Panc1 (cell line): ENCODE measurements at regions not wholly inside any gene's neighbourhood (a gene's known extent, or its start where the extent isn't known, plus 50 kb on each side); places are given as distances from the start of the nearest gene placed in this dataset.

Source experiments
- ATAC-seq: fragments of 200-7000 bp; cut with Tn5 transposase; 2 replicates; pipeline ENCODE4 v1.9.1; 2020; ENCODE audit warnings: mild to moderate bottlenecking, moderate library complexity
- BruUV-seq: library from RNA; stranded (reverse); fragments of 400-500 nt; replicated peaks from 2 replicates; lab custom pipeline; 2021; lab: Mats Ljungman, UMichigan
- CTCF ChIA-PET: fragments of 300-600 bp; sonication (Branson Sonifier 250); formaldehyde crosslinking; loops from one replicate; lab custom pipeline; 2022; ENCODE audit warnings: antibody characterized with exemption; lab: Charles Lee
- POLR2A ChIA-PET: fragments of 300-600 bp; sonication (Branson Sonifier 250); formaldehyde crosslinking; loops from one replicate; lab custom pipeline; 2022; ENCODE audit warnings: antibody characterized with exemption; lab: Charles Lee
- DNase-seq: peaks from one replicate; pipeline ENCODE4 v3.0.0-alpha.2; 2010; ENCODE audit warnings: low read depth, low spot score
- H3K27ac ChIP-seq: 2 replicates; pipeline ENCODE4 v1.5.1; 2011; ENCODE audit warnings: mild to moderate bottlenecking, low read length, inconsistent platforms
- H3K27me3 ChIP-seq: fragments of 200-500 bp; sonication (Bioruptor generic); 2 replicates; pipeline ENCODE4 v1.6.0; 2014; ENCODE audit warnings: low read length, inconsistent platforms; ENCODE audit not compliant: control insufficient read depth, insufficient read depth
- H3K36me3 ChIP-seq: fragments of 200-500 bp; sonication (Bioruptor generic); 2 replicates; pipeline ENCODE4 v1.5.1; 2014; ENCODE audit warnings: inconsistent platforms, mild to moderate bottlenecking, low read length, moderate library complexity; ENCODE audit not compliant: control insufficient read depth, insufficient read depth
- H3K4me1 ChIP-seq: 2 replicates; pipeline ENCODE4 v1.5.1; 2011; ENCODE audit warnings: inconsistent platforms, mild to moderate bottlenecking, low read length, moderate library complexity; ENCODE audit not compliant: control insufficient read depth, insufficient read depth
- H3K4me3 ChIP-seq, 2 experiments: 2 replicates each; pipeline ENCODE4 v1.5.1; 2011 to 2012; ENCODE audit warnings: low read depth in 2 of 2, low read length in 2 of 2, mild to moderate bottlenecking in 2 of 2, inconsistent platforms in 1 of 2, moderate library complexity in 1 of 2
- H3K9me3 ChIP-seq: fragments of 200-500 bp; sonication (Bioruptor generic); 2 replicates; pipeline ENCODE4 v1.5.1; 2014; ENCODE audit warnings: low read depth, mild to moderate bottlenecking, inconsistent platforms, low read length, moderate library complexity; ENCODE audit not compliant: control insufficient read depth, insufficient read depth
- CTCF ChIP-seq: fragments of 450-650 bp; IDR thresholded peaks from 2 replicates; pipeline ENCODE4 v1.5.1; 2017; ENCODE audit warnings: mild to moderate bottlenecking
- POLR2AphosphoS5 ChIP-seq: IDR thresholded peaks from 2 replicates; pipeline ENCODE4 v1.6.1; 2012; ENCODE audit warnings: mild to moderate bottlenecking, low read depth, low read length, moderate library complexity
- SIN3A ChIP-seq: IDR thresholded peaks from 2 replicates; pipeline ENCODE4 v1.6.1; 2012; ENCODE audit warnings: low read depth, mild to moderate bottlenecking, low read length, moderate library complexity, borderline replicate concordance; ENCODE audit not compliant: insufficient read depth
- TCF7L2 ChIP-seq: IDR thresholded peaks from 2 replicates; pipeline ENCODE4 v1.6.1; 2011; ENCODE audit warnings: mild to moderate bottlenecking, low read depth, low read length, inconsistent platforms
- in situ Hi-C: cut with HindIII; loops from 2 replicates; pipeline ENCODE4 v1.10.0; 2016; ENCODE audit warnings: low sequenced_read_pairs, low pct_unique_long_range_greater_than_20kb
- intact Hi-C: fragments of 100-400 bp; cut with micrococcal nuclease; formaldehyde crosslinking; loops from one replicate; pipeline ENCODE4 v1.10.0; 2022; ENCODE audit not compliant: unreplicated experiment
- TF ChIP-seq, protein P1 (sequence below), 2 experiments: IDR thresholded peaks; 2 replicates each; pipeline ENCODE4 v1.6.1; 2011 to 2012; ENCODE audit warnings: low read depth in 2 of 2, control low read depth in 1 of 2, low read length in 1 of 2, mild to moderate bottlenecking in 1 of 2, moderate library complexity in 1 of 2; ENCODE audit not compliant: insufficient read depth in 1 of 2

DNA sequence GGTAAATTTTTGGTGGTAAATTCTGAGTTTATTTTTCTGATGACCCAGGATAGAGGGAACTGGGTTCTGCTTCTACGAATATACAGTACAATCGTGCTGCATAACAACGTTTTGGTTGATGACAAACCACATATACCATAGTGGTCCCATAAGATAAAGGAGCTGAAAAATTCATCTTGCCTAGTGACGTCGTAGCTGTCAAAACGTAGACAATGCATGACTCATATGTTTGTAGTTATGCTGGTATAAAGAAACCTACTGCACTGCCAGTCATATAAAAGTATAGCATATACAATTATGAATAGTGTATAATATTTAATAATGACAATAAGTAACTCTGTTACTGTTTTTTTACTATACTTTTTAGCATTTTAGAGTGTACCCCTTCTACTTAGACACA is 244.0 kb downstream of the GAS1 start:
- ChIA-PET CTCF (no interaction called here), POLR2A (no interaction called here)
- intact Hi-C loops, result no loop called here
- BruUV-seq, result no TSS peak
- no peaks in the 10 kb centered on the region for H3K9me3 ChIP-seq
- no peaks in the 10 kb centered on the region for H3K4me1 ChIP-seq
- H3K36me3 ChIP-seq, result no peaks in the 10 kb centered on the region
- no peak overlapping the region for H3K4me3 ChIP-seq
- in situ Hi-C loops, result no loop called here
- TF ChIP-seq SIN3A, result no peak
- no peak for TF ChIP-seq TCF7L2
- TF ChIP-seq, protein P1, sequence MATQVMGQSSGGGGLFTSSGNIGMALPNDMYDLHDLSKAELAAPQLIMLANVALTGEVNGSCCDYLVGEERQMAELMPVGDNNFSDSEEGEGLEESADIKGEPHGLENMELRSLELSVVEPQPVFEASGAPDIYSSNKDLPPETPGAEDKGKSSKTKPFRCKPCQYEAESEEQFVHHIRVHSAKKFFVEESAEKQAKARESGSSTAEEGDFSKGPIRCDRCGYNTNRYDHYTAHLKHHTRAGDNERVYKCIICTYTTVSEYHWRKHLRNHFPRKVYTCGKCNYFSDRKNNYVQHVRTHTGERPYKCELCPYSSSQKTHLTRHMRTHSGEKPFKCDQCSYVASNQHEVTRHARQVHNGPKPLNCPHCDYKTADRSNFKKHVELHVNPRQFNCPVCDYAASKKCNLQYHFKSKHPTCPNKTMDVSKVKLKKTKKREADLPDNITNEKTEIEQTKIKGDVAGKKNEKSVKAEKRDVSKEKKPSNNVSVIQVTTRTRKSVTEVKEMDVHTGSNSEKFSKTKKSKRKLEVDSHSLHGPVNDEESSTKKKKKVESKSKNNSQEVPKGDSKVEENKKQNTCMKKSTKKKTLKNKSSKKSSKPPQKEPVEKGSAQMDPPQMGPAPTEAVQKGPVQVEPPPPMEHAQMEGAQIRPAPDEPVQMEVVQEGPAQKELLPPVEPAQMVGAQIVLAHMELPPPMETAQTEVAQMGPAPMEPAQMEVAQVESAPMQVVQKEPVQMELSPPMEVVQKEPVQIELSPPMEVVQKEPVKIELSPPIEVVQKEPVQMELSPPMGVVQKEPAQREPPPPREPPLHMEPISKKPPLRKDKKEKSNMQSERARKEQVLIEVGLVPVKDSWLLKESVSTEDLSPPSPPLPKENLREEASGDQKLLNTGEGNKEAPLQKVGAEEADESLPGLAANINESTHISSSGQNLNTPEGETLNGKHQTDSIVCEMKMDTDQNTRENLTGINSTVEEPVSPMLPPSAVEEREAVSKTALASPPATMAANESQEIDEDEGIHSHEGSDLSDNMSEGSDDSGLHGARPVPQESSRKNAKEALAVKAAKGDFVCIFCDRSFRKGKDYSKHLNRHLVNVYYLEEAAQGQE (IDR thresholded peaks at IDR 0.05; ENCODE audit: insufficient read depth in 1 of 2, low read depth in 2 of 2, low read length in 1 of 2), result no peak
- TF ChIP-seq POLR2AphosphoS5, result no peak
- no peak for TF ChIP-seq CTCF
- ATAC-seq (no peak), DNase-seq (no peak)
- no peaks in the 10 kb centered on the region for H3K27me3 ChIP-seq
- H3K27ac ChIP-seq, result no peak overlapping the region

GRCh38 chr9:86700629-86701028 is 246.7 kb downstream of the GAS1 start:
- POLR2A ChIA-PET, result no interaction called here
- Histone ChIP-seq H3K27me3 (no peaks in the 10 kb centered on the region), H3K9me3 (no peaks in the 10 kb centered on the region), H3K4me1 (no peaks in the 10 kb centered on the region), H3K4me3 (no peak overlapping the region), H3K36me3 (no peaks in the 10 kb centered on the region), H3K27ac (no peak overlapping the region)
- in situ Hi-C loops, result no loop called here
- DNase-seq (no peak), ATAC-seq (no peak)
- intact Hi-C loops, result no loop called here
- TF ChIP-seq TCF7L2 (no peak), CTCF (no peak), SIN3A (no peak), POLR2AphosphoS5 (no peak)
- TF ChIP-seq, protein P1 (IDR thresholded peaks at IDR 0.05; ENCODE audit: insufficient read depth in 1 of 2, low read depth in 2 of 2, low read length in 1 of 2), result no peak
- BruUV-seq, result no TSS peak
- CTCF ChIA-PET, result no interaction called here
